ENCODE measurements at regions not wholly inside any gene's neighbourhood (a gene's known extent, or its start where the extent isn't known, plus 50 kb on each side); places are given as distances from the start of the nearest gene placed in this dataset.

GRCh38 chr16:77488652-77489051, 53.8 kb upstream of the ADAMTS18 start:
- TF ChIP-seq CTCF (IDR thresholded peaks at IDR 0.05) (no peak), POLR2A (IDR thresholded peaks at IDR 0.05) (no peak)

Data from upper lobe of left lung (tissue), 4 donors.